HCT116 (cell line): ENCODE measurements at regions not wholly inside any gene's neighbourhood (a gene's known extent, or its start where the extent isn't known, plus 50 kb on each side); places are given as distances from the start of the nearest gene placed in this dataset.

Source experiments
- ATAC-seq: fragments of 200-7000 bp; cut with Tn5 transposase; 2 replicates; pipeline ENCODE4 v1.9.1; 2020; ENCODE audit warnings: mild to moderate bottlenecking, moderate library complexity
- BruUV-seq: library from RNA; stranded (reverse); fragments of 400-500 nt; replicated peaks from 2 replicates; lab custom pipeline; 2021; lab: Mats Ljungman, UMichigan
- CTCF ChIA-PET: fragments of 300-600 bp; sonication (Branson Sonifier 250); formaldehyde crosslinking; loops from one replicate; lab custom pipeline; 2021; ENCODE audit warnings: antibody characterized with exemption; lab: Charles Lee
- POLR2A ChIA-PET: fragments of 300-600, 350-600 bp; sonication (Branson Sonifier 250); formaldehyde crosslinking; loops from one replicate; lab custom pipeline; 2021; ENCODE audit warnings: antibody characterized with exemption; lab: Charles Lee
- RAD21 ChIA-PET, 2 experiments: fragments of 300-600 bp; sonication (Branson Sonifier 250); formaldehyde crosslinking; loops; one replicate each; lab custom pipeline; 2023; ENCODE audit warnings: low total read pairs in 2 of 2; ENCODE audit not compliant: uncharacterized antibody in 2 of 2, unreplicated experiment in 2 of 2, low non-redundant PET in 1 of 2; lab: Charles Lee
- DNase-seq: peaks from one replicate; pipeline ENCODE4 v3.0.0-alpha.2; 2010; ENCODE audit warnings: low read depth, low spot score
- H2AFZ ChIP-seq: fragments of 200-600 bp; shearing (Covaris generic), sonication (generic); 2 replicates; pipeline ENCODE4 v1.6.1; 2017; ENCODE audit warnings: low read depth, mixed run types, mixed read lengths, antibody characterized with exemption, low read length; ENCODE audit not compliant: poor library complexity, severe bottlenecking
- H3K27ac ChIP-seq: 2 replicates; pipeline ENCODE4 v1.5.1; 2012; ENCODE audit warnings: low read depth, low read length
- H3K27me3 ChIP-seq: fragments of 200-600 bp; sonication (generic); 2 replicates; pipeline ENCODE4 v1.6.1; 2016; ENCODE audit warnings: mixed run types, low read length, mixed read lengths; ENCODE audit not compliant: insufficient read depth
- H3K36me3 ChIP-seq, 2 experiments: fragments of 200-500 bp in 1 of 2; fragments of 200-600 bp in 1 of 2; sonication (Bioruptor generic) in 1 of 2; sonication (generic) in 1 of 2; 2 replicates each; pipeline versions ENCODE4 v1.5.1 to v1.6.1; 2014 to 2016; ENCODE audit warnings: low read length in 2 of 2, inconsistent platforms in 1 of 2, mixed read lengths in 1 of 2, mixed run types in 1 of 2; ENCODE audit not compliant: insufficient read depth in 2 of 2, control insufficient read depth in 1 of 2
- H3K4me1 ChIP-seq, 2 experiments: fragments of 200-600 bp in 1 of 2; sonication (generic) in 1 of 2; 2 replicates each; pipeline versions ENCODE4 v1.5.1 to v1.6.1; 2012 to 2017; ENCODE audit warnings: low read length in 2 of 2, inconsistent platforms in 1 of 2, mild to moderate bottlenecking in 1 of 2, mixed read lengths in 1 of 2, mixed run types in 1 of 2, moderate library complexity in 1 of 2; ENCODE audit not compliant: insufficient read depth in 2 of 2, control insufficient read depth in 1 of 2
- H3K4me2 ChIP-seq: fragments of 200-600 bp; sonication (generic); 2 replicates; pipeline ENCODE4 v1.6.1; 2017; ENCODE audit warnings: mixed run types, low read length, mixed read lengths
- H3K4me3 ChIP-seq, 2 experiments: fragments of 200-600 bp in 1 of 2; sonication (generic) in 1 of 2; replicated peaks in 1 of 2; 2 replicates each; pipeline ENCODE4 v1.5.1; 2011 to 2016; ENCODE audit warnings: low read length in 2 of 2, control low read depth in 1 of 2, low read depth in 1 of 2, mild to moderate bottlenecking in 1 of 2, mixed read lengths in 1 of 2, mixed run types in 1 of 2
- H3K79me2 ChIP-seq: fragments of 200-600 bp; sonication (generic); 2 replicates; pipeline ENCODE4 v1.6.1; 2017; ENCODE audit warnings: mild to moderate bottlenecking, mixed run types, low read length, moderate library complexity, mixed read lengths; ENCODE audit not compliant: insufficient read depth
- H3K9ac ChIP-seq: fragments of 200-600 bp; sonication (generic); 2 replicates; pipeline ENCODE4 v1.6.1; 2016; ENCODE audit warnings: low read length, mixed read lengths
- H3K9me2 ChIP-seq: fragments of 200-600 bp; sonication (generic), shearing (Covaris generic); 2 replicates; pipeline ENCODE4 v1.6.1; 2017; ENCODE audit warnings: mixed run types, mild to moderate bottlenecking, moderate library complexity; ENCODE audit not compliant: insufficient read depth
- H3K9me3 ChIP-seq, 2 experiments: fragments of 200-500 bp in 1 of 2; fragments of 200-600 bp in 1 of 2; sonication (Bioruptor generic) in 1 of 2; sonication (generic) in 1 of 2; 2 replicates each; pipeline ENCODE4 v1.6.1; 2014 to 2017; ENCODE audit warnings: low read length in 2 of 2, mixed read lengths in 2 of 2, inconsistent platforms in 1 of 2, low read depth in 1 of 2, mild to moderate bottlenecking in 1 of 2, mixed run types in 1 of 2, moderate library complexity in 1 of 2; ENCODE audit not compliant: control insufficient read depth in 1 of 2, insufficient read depth in 1 of 2
- H4K20me1 ChIP-seq: fragments of 200-600 bp; sonication (generic), shearing (Covaris generic); 2 replicates; pipeline ENCODE4 v1.6.1; 2017; ENCODE audit warnings: mixed run types, mild to moderate bottlenecking, moderate library complexity; ENCODE audit not compliant: insufficient read depth
- CBX3 ChIP-seq: IDR thresholded peaks from 2 replicates; pipeline ENCODE4 v1.6.1; 2012; ENCODE audit warnings: low read depth
- CEBPB ChIP-seq: IDR thresholded peaks from 2 replicates; pipeline ENCODE4 v1.6.1; 2012; ENCODE audit warnings: low read depth
- EZH2phosphoT487 ChIP-seq: fragments of 200-600 bp; IDR thresholded peaks from 2 replicates; pipeline ENCODE4 v1.6.1; 2018; ENCODE audit warnings: antibody characterized with exemption, borderline replicate concordance
- FOSL1 ChIP-seq: IDR thresholded peaks from 2 replicates; pipeline ENCODE4 v1.6.1; 2012; ENCODE audit warnings: low read depth
- MAX ChIP-seq: IDR thresholded peaks from 2 replicates; pipeline ENCODE4 v1.6.1; 2012
- TCF7L2 ChIP-seq: IDR thresholded peaks from 2 replicates; pipeline ENCODE4 v1.7.0; 2011; ENCODE audit warnings: borderline replicate concordance, inconsistent platforms; ENCODE audit not compliant: insufficient read depth, insufficient read length; ENCODE audit errors: extremely low read depth
- YY1 ChIP-seq: IDR thresholded peaks from 2 replicates; pipeline ENCODE4 v1.6.1; 2011; ENCODE audit warnings: low read length, low read depth, moderate library complexity, mild to moderate bottlenecking; ENCODE audit not compliant: insufficient replicate concordance; ENCODE audit errors: extremely low read depth
- ZBTB33 ChIP-seq: IDR thresholded peaks from 2 replicates; pipeline ENCODE4 v1.6.1; 2011; ENCODE audit warnings: mild to moderate bottlenecking, low read length, moderate library complexity; ENCODE audit not compliant: insufficient replicate concordance; ENCODE audit errors: extremely low read depth
- intact Hi-C: fragments of 100-400 bp; cut with micrococcal nuclease; formaldehyde crosslinking; loops from 2 replicates; pipeline ENCODE4 v1.10.0; 2022

- intact Hi-C loops, result no loop called here
- no TSS peak for BruUV-seq
- RAD21 ChIA-PET, result no interaction called here
- DNase-seq (no peak), ATAC-seq (no peak)
- TF ChIP-seq CEBPB, result no peak
- no peak for TF ChIP-seq FOSL1
- no peak for TF ChIP-seq MAX
- TF ChIP-seq EZH2phosphoT487, result no peak
- TF ChIP-seq ZBTB33, result no peak
- CTCF ChIA-PET, result no interaction called here
- H2AFZ ChIP-seq, result no peak overlapping the region
- POLR2A ChIA-PET, result no interaction called here
- H4K20me1 ChIP-seq, result no peaks in the 10 kb centered on the region
- no peaks in the 10 kb centered on the region for H3K79me2 ChIP-seq
- H3K4me3 ChIP-seq, result no peak overlapping the region
- H3K9me2 ChIP-seq, result no peaks in the 10 kb centered on the region
- H3K9ac ChIP-seq, result no peak overlapping the region
- H3K27me3 ChIP-seq, result no peaks in the 10 kb centered on the region
- no peak overlapping the region for H3K4me2 ChIP-seq
- no peak overlapping the region for H3K27ac ChIP-seq
- H3K4me1 ChIP-seq, result no peaks in the 10 kb centered on the region
- H3K9me3 ChIP-seq, result peaks cover 4 to 17% of the 10 kb centered on the region in 2 experiments; a peak in 2 of 4 replicates
- no peaks in the 10 kb centered on the region for H3K36me3 ChIP-seq
Observed at GRCh38 chr5:7321724-7322123, 74.2 kb upstream of the ADCY2 start.

GRCh38 chr5:7324919-7325318 lies 71.0 kb upstream of the ADCY2 start:
- POLR2A ChIA-PET, result no interaction called here
- no peak for TF ChIP-seq YY1
- no peak for TF ChIP-seq TCF7L2
- TF ChIP-seq CBX3, result no peak
- H3K4me1 ChIP-seq, result no peaks in the 10 kb centered on the region
- no peak overlapping the region for H3K4me2 ChIP-seq
- H2AFZ ChIP-seq, result no peak overlapping the region
- no TSS peak for BruUV-seq
- intact Hi-C loops, result no loop called here
- no peak for DNase-seq
- H4K20me1 ChIP-seq, result no peaks in the 10 kb centered on the region
- H3K9me3 ChIP-seq, result peaks cover 16 to 29% of the 10 kb centered on the region in 2 experiments; a peak in 2 of 4 replicates
- no peaks in the 10 kb centered on the region for H3K36me3 ChIP-seq
- H3K9me2 ChIP-seq, result no peaks in the 10 kb centered on the region
- no peak overlapping the region for H3K27ac ChIP-seq
- no peak overlapping the region for H3K4me3 ChIP-seq
- no peak overlapping the region for H3K9ac ChIP-seq
- H3K79me2 ChIP-seq, result no peaks in the 10 kb centered on the region
- no peaks in the 10 kb centered on the region for H3K27me3 ChIP-seq
- RAD21 ChIA-PET, result no interaction called here
- CTCF ChIA-PET, result no interaction called here
- no peak for ATAC-seq
